Right cardiac atrium (tissue), 5 donors: ENCODE measurements at regions not wholly inside any gene's neighbourhood (a gene's known extent, or its start where the extent isn't known, plus 50 kb on each side); places are given as distances from the start of the nearest gene placed in this dataset.
"Not testable (repeated sequence)": the region's sequence is repeated elsewhere in the genome, so short reads cannot be mapped to it uniquely, and the experiment has no call there.

Experiments used
- ATAC-seq, 2 donors: fragments of 200-7000 bp; cut with Tn5 transposase; one replicate each; pipeline versions ENCODE4 v1.8.0 to v1.9.1; 2020; ENCODE audit warnings: moderate library complexity in 2 of 2, mild to moderate bottlenecking in 1 of 2
- DNase-seq, 3 donors: peaks; one replicate each; pipeline ENCODE4 v3.0.0-alpha.2; 2020
- H3K27ac ChIP-seq: one replicate; pipeline ENCODE4 v1.5.1; 2013; ENCODE audit warnings: mild to moderate bottlenecking, low read length, control low read depth, moderate library complexity
- H3K27me3 ChIP-seq: one replicate; pipeline ENCODE4 v1.6.1; 2013; ENCODE audit not compliant: control insufficient read depth, insufficient read depth
- H3K4me1 ChIP-seq: one replicate; pipeline ENCODE4 v1.6.1; 2013; ENCODE audit warnings: low read length; ENCODE audit not compliant: control insufficient read depth, insufficient read depth
- H3K4me3 ChIP-seq: one replicate; pipeline ENCODE4 v1.5.1; 2013; ENCODE audit warnings: low read length, control low read depth
- H3K9me3 ChIP-seq: one replicate; pipeline ENCODE4 v1.6.1; 2013; ENCODE audit warnings: low read length; ENCODE audit not compliant: control insufficient read depth
- WGBS: extraction: QIAGEN DNeasy Blood & Tissue Kit; methylation state at CpG from one replicate; pipeline ENCODE4 v1.1.7; 2013; 5-methylcytosine and 5-hydroxymethylcytosine counted together
- intact Hi-C, 4 donors: fragments of 100-400 bp; cut with DNase I; formaldehyde crosslinking; loops; one replicate each; pipeline versions ENCODE4 v1.11.0 to v1.14.0; 2022 to 2023
- donor health status: healthy with polysubstance abuse.
- donor health status: DM: no; HTN: yes; CAD: no.
- donor health status: DM: no; HTN: no; CAD: no.
- donor health status: DM: no; HTN: yes; CAD: no; lungs with severe emphysema.
- donor health status: DM: yes; HTN: yes; CAD: no.

DNA sequence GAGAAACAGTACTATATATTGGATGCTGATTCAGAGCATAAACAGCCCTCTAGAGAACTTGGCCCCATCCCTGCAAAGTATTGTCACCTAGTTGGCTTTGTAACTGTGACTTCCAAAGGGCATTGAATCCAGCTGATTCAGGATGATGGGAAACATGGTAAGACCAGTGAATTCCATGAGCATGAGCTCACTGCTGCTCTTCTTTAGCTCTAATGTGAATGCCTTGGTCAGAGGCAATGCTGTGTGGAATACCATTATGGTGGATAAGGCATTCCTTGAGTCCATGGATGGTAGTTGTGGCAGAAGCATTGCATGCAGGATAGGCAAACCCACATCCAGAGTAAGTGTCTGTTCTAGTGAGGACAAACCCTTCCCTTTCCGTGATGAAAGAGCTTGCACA, 365.6 kb upstream of the EDA2R start:
- WGBS: 80% methylated on average over 1 of the region's 1 CpG
- Histone ChIP-seq H3K4me1 (no peaks in the 10 kb centered on the region), H3K4me3 (no peak overlapping the region), H3K9me3 (no peaks in the 10 kb centered on the region), H3K27ac (no peak overlapping the region), H3K27me3 (no peaks in the 10 kb centered on the region)
- intact Hi-C loops: no loop called here
- DNase-seq (no peak), ATAC-seq (no peak)

DNA sequence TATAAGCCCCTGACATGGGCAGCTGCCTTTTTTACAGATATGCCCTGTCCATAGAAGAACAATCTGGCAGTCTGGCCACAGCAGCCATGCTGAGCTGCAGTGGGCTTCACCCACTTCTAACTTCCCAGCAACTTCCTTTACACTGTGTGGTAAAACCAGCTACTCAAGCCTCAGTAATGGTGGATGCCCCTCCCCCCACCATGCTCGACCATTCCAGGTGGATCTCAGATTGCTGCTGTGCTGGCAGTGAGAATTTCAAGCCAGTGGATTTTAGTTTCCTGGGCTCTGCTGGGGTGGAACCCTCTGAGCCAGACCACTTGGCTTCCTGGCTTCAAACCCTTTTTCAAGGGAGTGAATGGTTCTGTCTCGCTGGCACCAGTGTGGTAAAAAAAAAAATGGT, 355.9 kb upstream of the EDA2R start:
- H3K4me3 ChIP-seq: no peak overlapping the region
- 42% methylated on average over 2 of the region's 2 CpGs for WGBS
- no peaks in the 10 kb centered on the region for H3K9me3 ChIP-seq
- intact Hi-C loops: no loop called here
- no peak for ATAC-seq
- no peak overlapping the region for H3K27ac ChIP-seq
- H3K27me3 ChIP-seq: no peaks in the 10 kb centered on the region
- no peaks in the 10 kb centered on the region for H3K4me1 ChIP-seq
- no peak for DNase-seq

DNA sequence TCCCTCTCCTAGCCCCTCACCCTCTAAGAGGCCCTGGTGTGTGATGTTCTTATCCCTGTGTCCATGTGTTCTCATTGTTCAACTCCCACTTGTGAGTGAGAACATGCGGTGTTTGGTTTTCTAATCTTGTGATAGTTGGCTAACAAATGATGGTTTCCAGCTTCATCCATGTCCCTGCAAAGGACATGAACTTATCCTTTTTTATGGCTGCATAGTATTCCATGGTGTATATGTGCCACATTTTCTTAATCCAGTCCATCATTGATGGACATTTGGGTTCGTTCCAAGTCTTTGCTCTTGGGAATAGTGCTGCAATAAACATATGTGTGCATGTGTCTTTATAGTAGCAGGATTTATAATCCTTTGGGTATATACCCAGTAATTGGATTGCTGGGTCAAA, 353.2 kb upstream of the EDA2R start:
- H3K27ac ChIP-seq, H3K4me3 ChIP-seq, H3K9me3 ChIP-seq, ATAC-seq, H3K4me1 ChIP-seq, intact Hi-C loops, DNase-seq, H3K27me3 ChIP-seq: not testable (repeated sequence)
- 76% methylated on average over 2 of the region's 2 CpGs for WGBS

DNA sequence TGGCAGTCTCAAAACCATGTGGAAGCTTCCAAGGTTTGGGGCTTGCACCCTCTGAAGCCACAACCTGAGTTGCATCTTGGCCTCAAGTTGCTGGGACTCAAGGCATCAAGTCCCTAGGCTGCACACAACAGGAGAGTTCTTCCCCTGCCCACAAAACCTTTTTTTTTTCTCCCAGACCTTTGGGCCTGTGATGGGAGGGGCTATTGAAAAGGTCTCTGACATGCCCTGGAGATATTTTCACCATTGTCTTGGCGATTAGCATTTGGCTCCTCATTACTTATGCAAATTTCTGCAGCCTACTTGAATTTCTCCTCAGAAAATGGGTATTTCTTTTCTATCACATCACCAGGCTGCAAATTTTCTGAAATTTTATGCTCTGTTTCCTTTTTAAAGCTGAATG, 349.5 kb upstream of the EDA2R start:
- WGBS: 35% methylated on average over 1 of the region's 1 CpG

DNA sequence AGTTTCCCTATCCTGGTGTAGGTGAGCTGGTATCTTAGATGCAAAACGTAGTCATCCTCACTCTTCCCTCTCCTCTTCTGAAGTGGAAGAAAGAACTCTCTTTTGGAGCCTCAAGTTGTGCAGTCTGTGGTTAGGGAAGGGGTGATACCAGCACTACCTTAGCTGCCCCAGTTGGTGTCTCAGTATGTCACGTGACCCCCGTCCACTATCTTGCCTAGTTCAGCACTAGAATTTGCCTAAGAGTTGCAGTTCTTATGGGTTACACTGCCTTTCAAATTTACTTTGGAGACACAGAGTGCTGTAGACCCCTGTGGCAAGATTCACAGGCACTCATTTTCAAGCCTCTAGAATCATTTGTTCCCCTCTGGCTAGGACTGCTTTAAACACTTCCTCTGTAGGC, 322.8 kb upstream of the EDA2R start:
- ATAC-seq (no peak), DNase-seq (no peak)
- intact Hi-C loops: no loop called here
- Histone ChIP-seq H3K9me3 (no peaks in the 10 kb centered on the region), H3K27me3 (no peaks in the 10 kb centered on the region), H3K27ac (no peak overlapping the region), H3K4me1 (no peaks in the 10 kb centered on the region), H3K4me3 (no peak overlapping the region)
- WGBS: 77% methylated on average over 3 of the region's 3 CpGs

More for the DNA sequence above, 349.5 kb upstream of the EDA2R start:
- H3K27me3 ChIP-seq: no peaks in the 10 kb centered on the region
- intact Hi-C loops: no loop called here
- no peak overlapping the region for H3K4me3 ChIP-seq
- no peaks in the 10 kb centered on the region for H3K4me1 ChIP-seq
- ATAC-seq: no peak
- no peak for DNase-seq
- no peak overlapping the region for H3K27ac ChIP-seq
- H3K9me3 ChIP-seq: no peaks in the 10 kb centered on the region

DNA sequence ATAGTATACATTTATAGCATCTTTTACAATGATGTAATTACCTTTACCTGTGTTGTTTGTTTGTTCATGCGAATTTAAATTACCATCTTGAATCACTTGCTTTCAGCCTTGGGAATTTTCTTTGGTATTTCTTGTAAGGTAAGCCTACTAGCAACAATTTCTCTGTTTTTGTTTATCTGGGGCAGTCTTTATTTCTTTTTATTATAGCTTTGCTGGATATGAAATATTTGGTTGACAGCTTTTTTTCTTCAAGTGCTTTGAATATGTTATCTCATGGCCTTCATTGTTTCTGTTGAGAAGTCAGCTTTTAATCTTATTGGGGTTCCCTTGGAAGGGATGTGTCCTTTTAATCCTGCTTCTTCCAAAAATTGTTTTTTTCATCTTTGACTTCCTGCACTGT, 292.8 kb upstream of the EDA2R start:
- WGBS: 87% methylated on average over 1 of the region's 1 CpG
- no peak overlapping the region for H3K4me3 ChIP-seq
- DNase-seq (no peak), ATAC-seq (no peak)
- intact Hi-C loops: no loop called here
- H3K4me1 ChIP-seq: no peaks in the 10 kb centered on the region
- H3K27me3 ChIP-seq: no peaks in the 10 kb centered on the region
- H3K9me3 ChIP-seq: no peaks in the 10 kb centered on the region
- H3K27ac ChIP-seq: no peak overlapping the region

DNA sequence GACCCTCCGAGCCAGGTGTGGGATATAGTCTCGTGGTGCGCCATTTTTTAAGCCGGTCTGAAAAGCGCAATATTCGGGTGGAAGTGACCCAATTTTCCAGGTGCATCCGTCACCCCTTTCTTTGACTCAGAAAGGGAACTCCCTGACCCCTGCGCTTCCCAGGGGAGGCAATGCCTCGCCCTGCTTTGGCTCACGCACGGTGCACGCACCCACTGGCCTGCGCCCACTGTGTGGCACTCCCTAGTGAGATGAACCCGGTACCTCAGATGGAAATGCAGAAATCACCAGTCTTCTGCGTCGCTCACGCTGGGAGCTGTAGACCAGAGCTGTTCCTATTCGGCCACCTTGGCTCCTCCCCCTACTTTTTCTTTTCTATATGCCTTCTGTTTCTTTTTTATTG, 291.6 kb upstream of the EDA2R start:
- DNase-seq, intact Hi-C loops: not testable (repeated sequence)
- 94% methylated on average over 17 of the region's 18 CpGs for WGBS

DNA sequence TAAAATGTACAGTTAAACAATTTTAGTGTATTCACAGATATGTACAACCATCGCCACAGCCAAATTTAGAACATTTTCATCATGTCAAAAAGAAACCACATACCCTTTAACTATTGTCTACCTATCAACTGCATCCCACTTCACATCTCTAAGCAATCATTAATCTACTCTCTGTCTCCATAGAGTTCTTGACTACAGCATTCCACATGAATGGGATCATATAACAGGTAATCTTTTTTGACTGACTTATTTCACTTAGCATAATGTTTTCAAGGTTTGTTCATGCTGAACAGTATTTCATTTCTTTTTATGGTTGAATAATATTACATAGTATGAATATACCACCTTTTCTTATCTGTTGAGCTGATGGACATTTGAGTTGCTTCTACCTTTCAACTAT, 281.4 kb upstream of the EDA2R start:
- ATAC-seq: no peak
- intact Hi-C loops: no loop called here
- no peak for DNase-seq
- H3K27ac ChIP-seq: no peak overlapping the region
- no peaks in the 10 kb centered on the region for H3K9me3 ChIP-seq
- no peak overlapping the region for H3K4me3 ChIP-seq
- H3K27me3 ChIP-seq: no peaks in the 10 kb centered on the region
- WGBS: 79% methylated on average over 1 of the region's 1 CpG
- no peaks in the 10 kb centered on the region for H3K4me1 ChIP-seq

More for the DNA sequence above, 291.6 kb upstream of the EDA2R start:
- H3K4me3 ChIP-seq, ATAC-seq, H3K4me1 ChIP-seq, H3K27ac ChIP-seq, H3K9me3 ChIP-seq, H3K27me3 ChIP-seq: not testable (repeated sequence)

DNA sequence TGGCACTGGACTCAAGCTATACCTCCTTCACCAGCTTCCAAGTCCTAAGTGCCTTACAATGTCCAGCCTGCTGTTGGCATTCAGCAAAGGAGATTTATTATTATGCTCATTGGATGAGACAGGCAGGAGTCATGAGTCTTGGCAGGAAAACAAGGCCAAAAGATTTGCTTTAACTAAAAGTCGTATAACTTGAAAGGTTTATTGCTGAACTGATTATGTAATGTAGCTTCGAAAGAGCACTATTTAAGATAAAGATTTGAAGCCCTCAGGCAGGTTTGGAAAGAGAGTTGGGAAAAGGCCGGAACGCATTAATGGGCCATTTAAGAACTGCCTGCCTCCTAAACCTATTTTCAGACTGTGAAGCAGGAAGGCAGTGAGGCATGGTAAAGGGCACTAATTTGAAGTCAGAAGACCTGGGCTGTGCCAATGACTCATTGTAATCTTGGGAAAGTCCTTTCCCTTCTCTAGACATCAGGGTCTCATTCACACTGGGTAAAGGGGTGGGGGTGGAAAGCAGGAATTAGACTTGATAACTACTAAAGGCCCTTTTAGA, 280.5 kb upstream of the EDA2R start:
- DNase-seq (no peak), ATAC-seq (no peak)
- Histone ChIP-seq H3K9me3 (no peaks in the 10 kb centered on the region), H3K4me1 (no peaks in the 10 kb centered on the region), H3K27me3 (no peaks in the 10 kb centered on the region), H3K27ac (no peak overlapping the region), H3K4me3 (no peak overlapping the region)
- intact Hi-C loops: no loop called here
- 74% methylated on average over 4 of the region's 4 CpGs for WGBS

DNA sequence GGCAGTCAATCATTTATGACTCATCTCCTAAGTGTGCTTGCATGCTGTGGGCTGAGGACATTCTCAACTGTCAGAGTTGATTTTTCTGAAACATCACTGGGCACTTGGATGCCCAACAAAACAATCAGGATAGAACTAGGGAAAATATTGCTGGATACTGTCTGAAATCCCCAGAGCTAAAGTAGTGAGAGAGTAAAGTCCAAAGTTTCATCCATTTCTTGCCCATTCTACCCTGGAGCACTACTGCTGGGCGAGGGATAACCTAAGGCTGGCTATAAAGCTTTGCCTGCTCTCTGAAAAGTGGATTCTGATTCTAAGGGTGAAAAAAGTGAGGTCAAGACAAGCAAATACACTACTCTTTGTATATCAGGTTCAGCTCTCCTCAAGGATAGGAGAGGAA, 279.6 kb upstream of the EDA2R start:
- Histone ChIP-seq H3K27me3 (no peaks in the 10 kb centered on the region), H3K4me3 (no peak overlapping the region), H3K27ac (no peak overlapping the region), H3K4me1 (no peaks in the 10 kb centered on the region), H3K9me3 (no peaks in the 10 kb centered on the region)
- 54% methylated on average over 1 of the region's 1 CpG for WGBS
- ATAC-seq: no peak
- intact Hi-C loops: no loop called here
- DNase-seq: no peak

DNA sequence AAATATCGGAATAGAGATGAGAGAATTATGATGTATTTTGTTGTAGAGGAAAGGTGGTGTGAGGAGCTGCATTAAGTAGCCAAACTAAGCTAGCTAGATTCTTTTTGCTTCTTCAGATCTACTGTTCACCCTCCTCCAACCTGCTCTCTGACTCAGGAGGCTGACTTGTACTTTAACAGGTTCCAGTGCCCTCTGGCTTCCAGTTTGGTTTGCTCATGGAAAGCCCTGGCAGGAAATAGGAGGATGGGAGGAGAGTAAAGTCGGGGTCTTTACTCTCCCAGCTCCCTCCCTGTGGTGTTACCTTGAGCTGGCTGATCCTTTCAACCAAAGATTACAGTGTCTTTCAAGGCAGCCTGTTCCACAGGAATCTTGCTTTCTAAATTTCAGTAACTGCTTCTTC, 277.0 kb upstream of the EDA2R start:
- ATAC-seq (no peak), DNase-seq (no peak)
- Histone ChIP-seq H3K9me3 (no peaks in the 10 kb centered on the region), H3K4me3 (no peak overlapping the region), H3K4me1 (no peaks in the 10 kb centered on the region), H3K27ac (no peak overlapping the region), H3K27me3 (no peaks in the 10 kb centered on the region)
- 48% methylated on average over 2 of the region's 2 CpGs for WGBS
- intact Hi-C loops: no loop called here

DNA sequence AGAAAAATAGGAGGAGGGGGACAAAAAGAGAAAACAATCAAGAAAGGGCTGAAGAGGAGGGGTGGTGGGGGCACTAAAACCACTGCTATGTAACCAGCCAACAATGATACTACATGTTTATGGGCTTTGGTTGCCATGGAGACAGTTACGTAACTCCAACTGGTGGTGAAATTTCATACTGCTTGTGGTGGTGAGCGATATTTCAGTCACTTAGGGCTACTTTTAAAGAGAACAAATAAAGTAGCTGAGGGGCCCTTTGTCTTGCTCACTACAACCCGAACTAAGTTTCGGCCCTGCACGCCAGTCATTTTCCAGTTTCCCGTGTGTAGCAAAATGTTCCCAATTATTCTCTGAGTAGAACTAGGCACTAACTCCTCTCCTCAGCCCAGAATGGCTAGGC, 275.2 kb upstream of the EDA2R start:
- Histone ChIP-seq H3K9me3 (no peaks in the 10 kb centered on the region), H3K27me3 (no peaks in the 10 kb centered on the region), H3K4me3 (no peak overlapping the region), H3K4me1 (no peaks in the 10 kb centered on the region), H3K27ac (no peak overlapping the region)
- intact Hi-C loops: no loop called here
- DNase-seq: no peak
- no peak for ATAC-seq
- WGBS: 62% methylated on average over 6 of the region's 6 CpGs
